CD8-positive, alpha-beta memory T cell (primary cell): ENCODE measurements at regions not wholly inside any gene's neighbourhood (a gene's known extent, or its start where the extent isn't known, plus 50 kb on each side); places are given as distances from the start of the nearest gene placed in this dataset.
"Not testable (repeated sequence)": the region's sequence is repeated elsewhere in the genome, so short reads cannot be mapped to it uniquely, and the experiment has no call there.

ENCODE experiments used
- CTCF ChIA-PET: fragments of 350-600 bp; sonication (Branson Sonifier 250); formaldehyde crosslinking; loops from one replicate; lab custom pipeline; 2021; ENCODE audit warnings: antibody characterized with exemption; lab: Charles Lee
- POLR2A ChIA-PET: fragments of 350-600 bp; sonication (Branson Sonifier 250); formaldehyde crosslinking; loops from one replicate; lab custom pipeline; 2021; ENCODE audit warnings: antibody characterized with exemption; lab: Charles Lee
- DNase-seq, 5 donors: peaks; one replicate each; pipeline versions ENCODE4 v3.0.0 to v3.0.0-alpha.2; 2020 to 2022; ENCODE audit warnings: mixed read lengths in 1 of 5
- H3K27ac ChIP-seq: one replicate; pipeline ENCODE4 v1.7.0; 2013; ENCODE audit warnings: low read depth, mild to moderate bottlenecking, low read length, moderate library complexity
- H3K27me3 ChIP-seq: 2 replicates; pipeline ENCODE4 v1.7.0; 2013; ENCODE audit warnings: low read length, mild to moderate bottlenecking; ENCODE audit not compliant: insufficient read depth, poor library complexity, severe bottlenecking
- H3K36me3 ChIP-seq: 2 replicates; pipeline ENCODE4 v1.7.0; 2013; ENCODE audit warnings: mild to moderate bottlenecking, low read length, moderate library complexity; ENCODE audit not compliant: insufficient read depth
- H3K4me1 ChIP-seq: 2 replicates; pipeline ENCODE4 v1.7.0; 2013; ENCODE audit warnings: mild to moderate bottlenecking, low read length, moderate library complexity; ENCODE audit not compliant: insufficient read depth
- H3K4me3 ChIP-seq: 2 replicates; pipeline ENCODE4 v1.7.0; 2013; ENCODE audit warnings: mild to moderate bottlenecking, low read length
- H3K9me3 ChIP-seq: 2 replicates; pipeline ENCODE4 v1.7.0; 2013; ENCODE audit warnings: mild to moderate bottlenecking, low read length
- H3K27ac Mint-ChIP-seq, 8 donors: one replicate each; pipeline ENCODE4 v1.8.0; 2020 to 2021; ENCODE audit warnings: mixed read lengths in 8 of 8, mild to moderate bottlenecking in 6 of 8, inconsistent platforms in 3 of 8, moderate library complexity in 3 of 8
- H3K27me3 Mint-ChIP-seq, 2 donors: one replicate each; pipeline ENCODE4 v1.8.0; 2020 to 2021; ENCODE audit warnings: mixed read lengths in 2 of 2, mild to moderate bottlenecking in 1 of 2, moderate library complexity in 1 of 2
- H3K36me3 Mint-ChIP-seq, 3 donors: one replicate each; pipeline ENCODE4 v1.8.0; 2020 to 2021; ENCODE audit warnings: mixed read lengths in 3 of 3, inconsistent platforms in 1 of 3, mild to moderate bottlenecking in 1 of 3
- H3K4me1 Mint-ChIP-seq, 3 donors: one replicate each; pipeline ENCODE4 v1.8.0; 2020 to 2021; ENCODE audit warnings: mixed read lengths in 3 of 3, inconsistent platforms in 1 of 3, mild to moderate bottlenecking in 1 of 3
- H3K4me3 Mint-ChIP-seq, 7 donors: one replicate each; pipeline ENCODE4 v1.8.0; 2020 to 2021; ENCODE audit warnings: mixed read lengths in 7 of 7, mild to moderate bottlenecking in 6 of 7, moderate library complexity in 4 of 7, inconsistent platforms in 2 of 7
- H3K9me3 Mint-ChIP-seq, 5 donors: one replicate each; pipeline ENCODE4 v1.8.0; 2020 to 2022; ENCODE audit warnings: mixed read lengths in 5 of 5, mild to moderate bottlenecking in 3 of 5, moderate library complexity in 2 of 5, inconsistent platforms in 1 of 5

GRCh38 chr9:85163825-85164224 is 494.3 kb downstream of the NTRK2 start:
- H3K27ac ChIP-seq = no peak overlapping the region
- no peak overlapping the region for H3K27ac Mint-ChIP-seq

DNA sequence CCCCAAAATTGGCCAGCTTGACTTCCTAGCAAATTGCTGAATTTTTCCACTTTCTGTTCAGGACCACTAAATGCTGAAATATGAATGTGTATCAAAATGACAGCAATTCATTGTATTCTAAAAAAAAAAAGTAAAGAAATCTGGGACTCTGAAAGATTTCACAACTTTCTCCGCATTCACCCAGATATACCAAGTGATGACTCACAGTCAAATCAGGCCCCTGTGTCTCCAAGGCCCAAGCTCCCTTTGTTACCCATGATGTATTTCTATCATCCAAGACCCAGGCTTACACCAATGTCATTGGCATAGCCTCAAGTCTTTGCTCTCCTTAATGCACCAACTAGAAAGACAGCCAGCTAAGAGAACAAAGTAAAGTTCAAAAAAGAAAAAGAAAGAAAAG is 493.9 kb downstream of the NTRK2 start:
- no peak overlapping the region for H3K27ac Mint-ChIP-seq
- no peaks in the 10 kb centered on the region for H3K4me1 Mint-ChIP-seq
- no peak for DNase-seq
- H3K4me3 Mint-ChIP-seq = no peak overlapping the region
- ChIA-PET CTCF (no interaction called here), POLR2A (no interaction called here)
- Histone ChIP-seq H3K4me3 (no peak overlapping the region), H3K27ac (no peak overlapping the region), H3K27me3 (no peaks in the 10 kb centered on the region), H3K4me1 (no peaks in the 10 kb centered on the region), H3K36me3 (no peaks in the 10 kb centered on the region), H3K9me3 (no peaks in the 10 kb centered on the region)
- H3K27me3 Mint-ChIP-seq = peaks cover 0 to 5% of the 10 kb centered on the region in 2 donors
- no peaks in the 10 kb centered on the region for H3K36me3 Mint-ChIP-seq
- H3K9me3 Mint-ChIP-seq = peaks cover 0 to 3% (median 0%) of the 10 kb centered on the region in 5 donors

More at GRCh38 chr9:85163825-85164224, 494.3 kb downstream of the NTRK2 start:
- Histone ChIP-seq H3K9me3 (no peaks in the 10 kb centered on the region), H3K4me1 (no peaks in the 10 kb centered on the region), H3K27me3 (no peaks in the 10 kb centered on the region), H3K4me3 (no peak overlapping the region), H3K36me3 (no peaks in the 10 kb centered on the region)
- CTCF ChIA-PET = no interaction called here
- peaks cover 0 to 5% of the 10 kb centered on the region in 2 donors for H3K27me3 Mint-ChIP-seq
- POLR2A ChIA-PET = no interaction called here
- H3K36me3 Mint-ChIP-seq = no peaks in the 10 kb centered on the region
- H3K4me1 Mint-ChIP-seq = no peaks in the 10 kb centered on the region
- H3K9me3 Mint-ChIP-seq = peaks cover 0 to 3% (median 0%) of the 10 kb centered on the region in 5 donors
- no peak overlapping the region for H3K4me3 Mint-ChIP-seq
- DNase-seq = no peak

GRCh38 chr9:85162822-85163221 is 493.3 kb downstream of the NTRK2 start:
- no peaks in the 10 kb centered on the region for H3K4me1 Mint-ChIP-seq
- H3K9me3 Mint-ChIP-seq = peaks cover 0 to 3% (median 0%) of the 10 kb centered on the region in 5 donors
- peaks cover 0 to 2% of the 10 kb centered on the region in 2 donors for H3K27me3 Mint-ChIP-seq
- ChIA-PET CTCF (no interaction called here), POLR2A (no interaction called here)
- H3K4me3 Mint-ChIP-seq = no peak overlapping the region
- no peak overlapping the region for H3K4me3 ChIP-seq
- no peaks in the 10 kb centered on the region for H3K4me1 ChIP-seq
- H3K36me3 Mint-ChIP-seq = no peaks in the 10 kb centered on the region
- H3K27ac Mint-ChIP-seq = no peak overlapping the region
- no peaks in the 10 kb centered on the region for H3K36me3 ChIP-seq
- H3K9me3 ChIP-seq = no peaks in the 10 kb centered on the region
- H3K27me3 ChIP-seq = no peaks in the 10 kb centered on the region
- H3K27ac ChIP-seq = no peak overlapping the region
- no peak for DNase-seq

DNA sequence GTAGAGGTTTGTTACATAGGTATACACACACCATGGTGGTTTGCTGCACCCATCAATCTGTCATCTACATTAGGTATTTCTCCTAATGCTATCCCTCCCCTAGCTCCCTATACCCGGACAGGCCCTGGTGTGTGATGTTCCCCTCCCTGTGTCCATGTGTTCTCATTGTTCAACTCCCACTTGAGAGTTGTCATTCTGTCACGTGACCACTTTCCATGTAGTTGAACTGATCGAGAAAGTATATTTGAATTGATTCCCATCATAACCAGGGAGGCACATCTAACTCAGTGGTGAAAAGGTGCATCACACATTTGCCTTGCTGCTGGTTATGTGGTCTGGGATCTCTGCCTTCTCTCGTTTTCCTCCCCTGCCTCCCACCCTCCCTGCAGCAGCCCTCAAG is 491.4 kb downstream of the NTRK2 start:
- CTCF ChIA-PET, H3K4me3 Mint-ChIP-seq, H3K36me3 Mint-ChIP-seq, H3K4me3 ChIP-seq, H3K4me1 Mint-ChIP-seq, POLR2A ChIA-PET, H3K4me1 ChIP-seq, H3K9me3 Mint-ChIP-seq, H3K9me3 ChIP-seq, H3K27me3 ChIP-seq, H3K27me3 Mint-ChIP-seq, H3K27ac ChIP-seq, H3K36me3 ChIP-seq, H3K27ac Mint-ChIP-seq, DNase-seq: not testable (repeated sequence)

- Mint-ChIP-seq H3K27ac (no peak overlapping the region), H3K4me1 (no peaks in the 10 kb centered on the region), H3K36me3 (no peaks in the 10 kb centered on the region), H3K9me3 (no peaks in the 10 kb centered on the region), H3K27me3 (peaks cover 0 to 2% of the 10 kb centered on the region in 2 donors), H3K4me3 (no peak overlapping the region)
- no peaks in the 10 kb centered on the region for H3K4me1 ChIP-seq
- no peak overlapping the region for H3K27ac ChIP-seq
- ChIA-PET CTCF (no interaction called here), POLR2A (no interaction called here)
- H3K4me3 ChIP-seq = no peak overlapping the region
- no peaks in the 10 kb centered on the region for H3K36me3 ChIP-seq
- no peak for DNase-seq
- H3K27me3 ChIP-seq = no peaks in the 10 kb centered on the region
- no peaks in the 10 kb centered on the region for H3K9me3 ChIP-seq
These were observed 489.0 kb downstream of the NTRK2 start for GRCh38 chr9:85158512-85158911.

GRCh38 chr9:85157772-85158171 is 488.2 kb downstream of the NTRK2 start:
- no peaks in the 10 kb centered on the region for H3K27me3 ChIP-seq

GRCh38 chr9:85156652-85157051 is 487.1 kb downstream of the NTRK2 start:
- ChIA-PET CTCF (no interaction called here), POLR2A (no interaction called here)
- DNase-seq = no peak
- no peak overlapping the region for H3K4me3 Mint-ChIP-seq
- no peaks in the 10 kb centered on the region for H3K36me3 Mint-ChIP-seq
- H3K9me3 Mint-ChIP-seq = no peaks in the 10 kb centered on the region
- no peaks in the 10 kb centered on the region for H3K4me1 Mint-ChIP-seq
- Histone ChIP-seq H3K36me3 (no peaks in the 10 kb centered on the region), H3K4me1 (no peaks in the 10 kb centered on the region), H3K27me3 (no peaks in the 10 kb centered on the region), H3K9me3 (no peaks in the 10 kb centered on the region), H3K4me3 (no peak overlapping the region), H3K27ac (no peak overlapping the region)
- H3K27ac Mint-ChIP-seq = no peak overlapping the region
- no peaks in the 10 kb centered on the region for H3K27me3 Mint-ChIP-seq

More at GRCh38 chr9:85157772-85158171, 488.2 kb downstream of the NTRK2 start:
- H3K27me3 Mint-ChIP-seq = peaks cover 0 to 2% of the 10 kb centered on the region in 2 donors
- no peaks in the 10 kb centered on the region for H3K9me3 ChIP-seq
- H3K4me3 ChIP-seq = no peak overlapping the region
- POLR2A ChIA-PET = no interaction called here
- CTCF ChIA-PET = no interaction called here
- no peaks in the 10 kb centered on the region for H3K4me1 ChIP-seq
- no peaks in the 10 kb centered on the region for H3K36me3 ChIP-seq
- peak overlapping the region in 1 of 8 donors; percentile 50 for H3K27ac Mint-ChIP-seq
- no peak for DNase-seq
- H3K9me3 Mint-ChIP-seq = no peaks in the 10 kb centered on the region
- H3K4me1 Mint-ChIP-seq = no peaks in the 10 kb centered on the region
- no peak overlapping the region for H3K4me3 Mint-ChIP-seq
- no peaks in the 10 kb centered on the region for H3K36me3 Mint-ChIP-seq
- no peak overlapping the region for H3K27ac ChIP-seq

DNA sequence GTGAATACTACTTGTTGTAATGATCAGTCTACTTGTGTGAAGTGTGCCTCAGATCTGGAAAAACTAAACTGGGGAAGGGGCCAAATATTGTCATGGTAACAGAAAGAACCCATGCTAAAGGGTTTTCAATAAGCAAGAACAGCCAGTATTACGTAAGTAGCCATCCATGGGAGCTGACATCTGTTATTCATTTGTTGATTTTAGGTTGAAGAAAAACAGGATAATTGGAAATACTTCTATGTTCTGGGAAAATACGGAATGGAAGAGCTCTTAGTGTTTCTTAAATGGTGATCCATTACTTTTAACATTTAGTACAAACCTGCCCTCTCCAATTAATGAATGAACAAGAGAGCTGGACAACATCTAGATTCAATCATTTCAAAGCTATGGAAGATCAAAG is 485.8 kb downstream of the NTRK2 start:
- CTCF ChIA-PET = no interaction called here

DNA sequence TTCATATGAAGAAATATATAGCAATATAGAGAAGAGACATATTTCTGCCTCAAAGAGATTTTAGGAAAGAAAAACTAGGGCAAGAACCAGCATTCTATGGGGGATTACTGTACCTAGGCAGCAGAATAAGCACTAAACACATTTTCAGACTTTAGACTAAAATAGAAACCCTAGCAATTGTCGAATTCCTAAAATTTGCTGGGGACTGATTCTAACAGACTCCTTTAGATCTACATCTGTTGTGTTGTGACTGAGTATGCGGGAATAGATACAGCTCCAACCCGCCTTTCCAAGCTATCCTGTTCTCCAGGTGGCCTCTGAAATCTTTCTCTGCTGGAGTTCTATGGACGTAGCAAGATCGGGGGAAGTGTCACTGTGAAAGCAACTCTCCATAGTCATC is 482.2 kb downstream of the NTRK2 start:
- Histone ChIP-seq H3K9me3 (no peaks in the 10 kb centered on the region), H3K27ac (no peak overlapping the region), H3K27me3 (no peaks in the 10 kb centered on the region), H3K4me1 (no peaks in the 10 kb centered on the region), H3K36me3 (no peaks in the 10 kb centered on the region), H3K4me3 (no peak overlapping the region)
- H3K9me3 Mint-ChIP-seq = peaks cover 0 to 3% (median 0%) of the 10 kb centered on the region in 5 donors
- H3K4me1 Mint-ChIP-seq = no peaks in the 10 kb centered on the region
- no peak overlapping the region for H3K27ac Mint-ChIP-seq
- H3K36me3 Mint-ChIP-seq = no peaks in the 10 kb centered on the region
- no peak overlapping the region for H3K4me3 Mint-ChIP-seq
- CTCF ChIA-PET = no interaction called here
- POLR2A ChIA-PET = no interaction called here
- peaks cover 0 to 3% of the 10 kb centered on the region in 2 donors for H3K27me3 Mint-ChIP-seq
- DNase-seq = no peak

More for the DNA sequence above, 485.8 kb downstream of the NTRK2 start:
- Histone ChIP-seq H3K36me3 (no peaks in the 10 kb centered on the region), H3K4me1 (no peaks in the 10 kb centered on the region), H3K27ac (no peak overlapping the region), H3K9me3 (no peaks in the 10 kb centered on the region), H3K4me3 (no peak overlapping the region), H3K27me3 (no peaks in the 10 kb centered on the region)
- POLR2A ChIA-PET = no interaction called here
- no peak for DNase-seq
- Mint-ChIP-seq H3K27ac (no peak overlapping the region), H3K36me3 (no peaks in the 10 kb centered on the region), H3K9me3 (no peaks in the 10 kb centered on the region), H3K4me1 (no peaks in the 10 kb centered on the region), H3K27me3 (no peaks in the 10 kb centered on the region), H3K4me3 (no peak overlapping the region)
